ENCODE measurements at regions not wholly inside any gene's neighbourhood (a gene's known extent, or its start where the extent isn't known, plus 50 kb on each side); places are given as distances from the start of the nearest gene placed in this dataset.

GRCh38 chr14:44215660-44216059 is 291.4 kb downstream of the FSCB start:
- Histone ChIP-seq H3K36me3 (ENCODE audit: insufficient read depth, low read length) (no peaks in the 10 kb centered on the region), H3K27me3 (ENCODE audit: insufficient read depth, low read length) (no peaks in the 10 kb centered on the region), H2AFZ (ENCODE audit: low read depth, low read length) (no peak overlapping the region), H3K9me3 (ENCODE audit: low read length) (no peaks in the 10 kb centered on the region), H3K4me1 (ENCODE audit: insufficient read depth, low read length) (no peaks in the 10 kb centered on the region), H3K4me3 (ENCODE audit: low read length) (no peak overlapping the region)

GRCh38 chr14:44211718-44212117 is 295.4 kb downstream of the FSCB start:
- Histone ChIP-seq H3K36me3 (ENCODE audit: insufficient read depth, low read length) (no peaks in the 10 kb centered on the region), H2AFZ (ENCODE audit: low read depth, low read length) (no peak overlapping the region), H3K9me3 (ENCODE audit: low read length) (no peaks in the 10 kb centered on the region), H3K4me3 (ENCODE audit: low read length) (no peak overlapping the region), H3K4me1 (ENCODE audit: insufficient read depth, low read length) (no peaks in the 10 kb centered on the region), H3K27me3 (ENCODE audit: insufficient read depth, low read length) (no peaks in the 10 kb centered on the region)

- no peaks in the 10 kb centered on the region for H3K27me3 ChIP-seq (ENCODE audit: insufficient read depth, low read length)
- H3K36me3 ChIP-seq (ENCODE audit: insufficient read depth, low read length): no peaks in the 10 kb centered on the region
Observed at GRCh38 chr14:44204061-44204835, 302.8 kb downstream of the FSCB start.

GRCh38 chr14:44180975-44181374 is 326.1 kb downstream of the FSCB start:
- Histone ChIP-seq H2AFZ (ENCODE audit: low read depth, low read length) (no peak overlapping the region), H3K27me3 (ENCODE audit: insufficient read depth, low read length) (no peaks in the 10 kb centered on the region), H3K4me3 (ENCODE audit: low read length) (no peak overlapping the region), H3K4me1 (ENCODE audit: insufficient read depth, low read length) (no peaks in the 10 kb centered on the region), H3K36me3 (ENCODE audit: insufficient read depth, low read length) (no peaks in the 10 kb centered on the region), H3K9me3 (ENCODE audit: low read length) (no peaks in the 10 kb centered on the region)

More at GRCh38 chr14:44204061-44204835, 302.8 kb downstream of the FSCB start:
- H3K4me1 ChIP-seq (ENCODE audit: insufficient read depth, low read length): no peaks in the 10 kb centered on the region
- no peak overlapping the region for H2AFZ ChIP-seq (ENCODE audit: low read depth, low read length)
- H3K9me3 ChIP-seq (ENCODE audit: low read length): no peaks in the 10 kb centered on the region
- no peak overlapping the region for H3K4me3 ChIP-seq (ENCODE audit: low read length)

- Histone ChIP-seq H2AFZ (ENCODE audit: low read depth, low read length) (no peak overlapping the region), H3K36me3 (ENCODE audit: insufficient read depth, low read length) (no peaks in the 10 kb centered on the region), H3K9me3 (ENCODE audit: low read length) (no peaks in the 10 kb centered on the region), H3K27me3 (ENCODE audit: insufficient read depth, low read length) (no peaks in the 10 kb centered on the region), H3K4me3 (ENCODE audit: low read length) (no peak overlapping the region), H3K4me1 (ENCODE audit: insufficient read depth, low read length) (no peaks in the 10 kb centered on the region)
Observed at GRCh38 chr14:44170556-44170955, 336.5 kb downstream of the FSCB start.

GRCh38 chr14:44170101-44170500 is 337.0 kb downstream of the FSCB start:
- Histone ChIP-seq H3K27me3 (ENCODE audit: insufficient read depth, low read length) (no peaks in the 10 kb centered on the region), H3K4me3 (ENCODE audit: low read length) (no peak overlapping the region), H2AFZ (ENCODE audit: low read depth, low read length) (no peak overlapping the region), H3K4me1 (ENCODE audit: insufficient read depth, low read length) (no peaks in the 10 kb centered on the region), H3K36me3 (ENCODE audit: insufficient read depth, low read length) (no peaks in the 10 kb centered on the region), H3K9me3 (ENCODE audit: low read length) (no peaks in the 10 kb centered on the region)

- Histone ChIP-seq H3K4me1 (ENCODE audit: insufficient read depth, low read length) (no peaks in the 10 kb centered on the region), H3K4me3 (ENCODE audit: low read length) (no peak overlapping the region), H3K27me3 (ENCODE audit: insufficient read depth, low read length) (no peaks in the 10 kb centered on the region), H3K36me3 (ENCODE audit: insufficient read depth, low read length) (no peaks in the 10 kb centered on the region), H2AFZ (ENCODE audit: low read depth, low read length) (no peak overlapping the region), H3K9me3 (ENCODE audit: low read length) (no peaks in the 10 kb centered on the region)
Observed at GRCh38 chr14:44168566-44168965, 338.5 kb downstream of the FSCB start.

- Histone ChIP-seq H3K9me3 (ENCODE audit: low read length) (no peaks in the 10 kb centered on the region), H3K4me3 (ENCODE audit: low read length) (no peak overlapping the region), H3K4me1 (ENCODE audit: insufficient read depth, low read length) (no peaks in the 10 kb centered on the region), H3K27me3 (ENCODE audit: insufficient read depth, low read length) (no peaks in the 10 kb centered on the region), H3K36me3 (ENCODE audit: insufficient read depth, low read length) (no peaks in the 10 kb centered on the region), H2AFZ (ENCODE audit: low read depth, low read length) (no peak overlapping the region)
Observed at GRCh38 chr14:44166611-44167010, 340.5 kb downstream of the FSCB start.

- no peaks in the 10 kb centered on the region for H3K36me3 ChIP-seq (ENCODE audit: insufficient read depth, low read length)
- H3K9me3 ChIP-seq (ENCODE audit: low read length): no peaks in the 10 kb centered on the region
- no peak overlapping the region for H2AFZ ChIP-seq (ENCODE audit: low read depth, low read length)
- no peaks in the 10 kb centered on the region for H3K4me1 ChIP-seq (ENCODE audit: insufficient read depth, low read length)
- H3K27me3 ChIP-seq (ENCODE audit: insufficient read depth, low read length): no peaks in the 10 kb centered on the region
- no peak overlapping the region for H3K4me3 ChIP-seq (ENCODE audit: low read length)
Observed at GRCh38 chr14:44165936-44166335, 341.1 kb downstream of the FSCB start.

GRCh38 chr14:44165286-44165685 is 341.8 kb downstream of the FSCB start:
- Histone ChIP-seq H3K36me3 (ENCODE audit: insufficient read depth, low read length) (no peaks in the 10 kb centered on the region), H3K27me3 (ENCODE audit: insufficient read depth, low read length) (no peaks in the 10 kb centered on the region), H2AFZ (ENCODE audit: low read depth, low read length) (no peak overlapping the region), H3K4me3 (ENCODE audit: low read length) (no peak overlapping the region), H3K9me3 (ENCODE audit: low read length) (no peaks in the 10 kb centered on the region), H3K4me1 (ENCODE audit: insufficient read depth, low read length) (no peaks in the 10 kb centered on the region)

- H3K4me3 ChIP-seq (ENCODE audit: low read length): no peak overlapping the region
- no peaks in the 10 kb centered on the region for H3K27me3 ChIP-seq (ENCODE audit: insufficient read depth, low read length)
- H3K9me3 ChIP-seq (ENCODE audit: low read length): no peaks in the 10 kb centered on the region
- no peaks in the 10 kb centered on the region for H3K4me1 ChIP-seq (ENCODE audit: insufficient read depth, low read length)
- H3K36me3 ChIP-seq (ENCODE audit: insufficient read depth, low read length): no peaks in the 10 kb centered on the region
- no peak overlapping the region for H2AFZ ChIP-seq (ENCODE audit: low read depth, low read length)
Observed at GRCh38 chr14:44163946-44164345, 343.1 kb downstream of the FSCB start.

- Histone ChIP-seq H3K27me3 (ENCODE audit: insufficient read depth, low read length) (no peaks in the 10 kb centered on the region), H3K36me3 (ENCODE audit: insufficient read depth, low read length) (no peaks in the 10 kb centered on the region), H3K4me3 (ENCODE audit: low read length) (no peak overlapping the region), H2AFZ (ENCODE audit: low read depth, low read length) (no peak overlapping the region), H3K4me1 (ENCODE audit: insufficient read depth, low read length) (no peaks in the 10 kb centered on the region), H3K9me3 (ENCODE audit: low read length) (no peaks in the 10 kb centered on the region)
Observed at GRCh38 chr14:44162197-44162596, 344.9 kb downstream of the FSCB start.

- no peaks in the 10 kb centered on the region for H3K4me1 ChIP-seq (ENCODE audit: insufficient read depth, low read length)
- no peaks in the 10 kb centered on the region for H3K9me3 ChIP-seq (ENCODE audit: low read length)
- no peaks in the 10 kb centered on the region for H3K27me3 ChIP-seq (ENCODE audit: insufficient read depth, low read length)
- no peak overlapping the region for H2AFZ ChIP-seq (ENCODE audit: low read depth, low read length)
- H3K36me3 ChIP-seq (ENCODE audit: insufficient read depth, low read length): no peaks in the 10 kb centered on the region
- H3K4me3 ChIP-seq (ENCODE audit: low read length): no peak overlapping the region
Observed at GRCh38 chr14:44154874-44155273, 352.2 kb downstream of the FSCB start.

GRCh38 chr14:44154446-44154845 is 352.6 kb downstream of the FSCB start:
- Histone ChIP-seq H3K9me3 (ENCODE audit: low read length) (no peaks in the 10 kb centered on the region), H3K36me3 (ENCODE audit: insufficient read depth, low read length) (no peaks in the 10 kb centered on the region), H3K4me1 (ENCODE audit: insufficient read depth, low read length) (no peaks in the 10 kb centered on the region), H3K27me3 (ENCODE audit: insufficient read depth, low read length) (no peaks in the 10 kb centered on the region), H3K4me3 (ENCODE audit: low read length) (no peak overlapping the region), H2AFZ (ENCODE audit: low read depth, low read length) (no peak overlapping the region)

Data from neuron (in vitro differentiated cells).